B cell (primary cell): ENCODE measurements at regions not wholly inside any gene's neighbourhood (a gene's known extent, or its start where the extent isn't known, plus 50 kb on each side); places are given as distances from the start of the nearest gene placed in this dataset.

Experiments used
- CTCF ChIP-seq: fragments of 200-600 bp; IDR thresholded peaks from one replicate; pipeline ENCODE4 v1.8.0; 2022; ENCODE audit warnings: antibody characterized with exemption, mild to moderate bottlenecking
- EZH2 ChIP-seq: IDR thresholded peaks from 2 replicates; pipeline ENCODE4 v1.6.1; 2012; ENCODE audit warnings: borderline replicate concordance, low read depth, mild to moderate bottlenecking, moderate library complexity, low read length; ENCODE audit not compliant: insufficient read depth, poor library complexity, severe bottlenecking

- no peak for TF ChIP-seq CTCF
- no peak for TF ChIP-seq EZH2
These were observed 359.5 kb downstream of the VRK1 start for GRCh38 chr14:97156705-97157104.
